NCI-H2081 treated with DMSO at 0.1 percent for 48 hours (cell line): ENCODE measurements at regions not wholly inside any gene's neighbourhood (a gene's known extent, or its start where the extent isn't known, plus 50 kb on each side); places are given as distances from the start of the nearest gene placed in this dataset.

Experiments
- DNase-seq: peaks from one replicate; lab custom pipeline; 2025; lab: John Stamatoyannopoulos, UW

GRCh38 chr3:36192901-36193300 lies 187.4 kb upstream of the STAC start:
- no peak for DNase-seq

GRCh38 chr3:36193448-36193847 lies 186.9 kb upstream of the STAC start:
- no peak for DNase-seq

GRCh38 chr3:36196058-36196457 lies 184.2 kb upstream of the STAC start:
- no peak for DNase-seq

- DNase-seq, result no peak
Observed at GRCh38 chr3:36197151-36197550, 183.2 kb upstream of the STAC start.

GRCh38 chr3:36201546-36201945 lies 178.8 kb upstream of the STAC start:
- no peak for DNase-seq

GRCh38 chr3:36206956-36207580 lies 173.2 kb upstream of the STAC start:
- no peak for DNase-seq

- no peak for DNase-seq
Observed at GRCh38 chr3:36210840-36211651, 169.3 kb upstream of the STAC start.

- DNase-seq, result no peak
Observed at GRCh38 chr3:36211652-36211999, 168.7 kb upstream of the STAC start.

- no peak for DNase-seq
Observed at GRCh38 chr3:36212251-36212650, 168.1 kb upstream of the STAC start.

GRCh38 chr3:36214460-36214859 lies 165.8 kb upstream of the STAC start:
- DNase-seq, result no peak

- no peak for DNase-seq
Observed at GRCh38 chr3:36215241-36215640, 165.1 kb upstream of the STAC start.

GRCh38 chr3:36219398-36219797 lies 160.9 kb upstream of the STAC start:
- DNase-seq, result no peak

GRCh38 chr3:36220173-36220572 lies 160.1 kb upstream of the STAC start:
- DNase-seq, result no peak

GRCh38 chr3:36221975-36222374 lies 158.3 kb upstream of the STAC start:
- no peak for DNase-seq

GRCh38 chr3:36227980-36228379 lies 152.3 kb upstream of the STAC start:
- no peak for DNase-seq

- DNase-seq, result no peak
Observed at GRCh38 chr3:36229496-36229895, 150.8 kb upstream of the STAC start.

GRCh38 chr3:36232797-36233489 lies 147.4 kb upstream of the STAC start:
- DNase-seq, result no peak

- DNase-seq, result no peak
Observed at GRCh38 chr3:36244728-36245127, 135.6 kb upstream of the STAC start.

GRCh38 chr3:36248374-36248773 lies 131.9 kb upstream of the STAC start:
- no peak for DNase-seq

GRCh38 chr3:36250191-36250590 lies 130.1 kb upstream of the STAC start:
- DNase-seq, result no peak

GRCh38 chr3:36257158-36257852 lies 123.0 kb upstream of the STAC start:
- no peak for DNase-seq

- DNase-seq, result no peak
Observed at GRCh38 chr3:36258421-36258820, 121.9 kb upstream of the STAC start.

GRCh38 chr3:36259580-36259979 lies 120.7 kb upstream of the STAC start:
- DNase-seq, result no peak
